Body of pancreas (tissue), 4 donors: ENCODE measurements at regions not wholly inside any gene's neighbourhood (a gene's known extent, or its start where the extent isn't known, plus 50 kb on each side); places are given as distances from the start of the nearest gene placed in this dataset.
"Not testable (repeated sequence)": the region's sequence is repeated elsewhere in the genome, so short reads cannot be mapped to it uniquely, and the experiment has no call there.

Experiments
- ATAC-seq: fragments of 150-250 bp; one replicate; pipeline ENCODE4 v1.9.1; 2016
- DNase-seq, 4 donors: peaks; one replicate each; pipeline ENCODE4 v3.0.0-alpha.2; 2019
- H3K27ac ChIP-seq, 4 donors: fragments of 200-600 bp; sonication (generic); 1 replicate in 3 of 4; 2 replicates in 1 of 4; pipeline versions ENCODE4 v1.5.1 to v1.6.1; 2016 to 2019; ENCODE audit warnings: mild to moderate bottlenecking in 1 of 4, mixed read lengths in 1 of 4, moderate library complexity in 1 of 4
- H3K27me3 ChIP-seq, 2 donors: fragments of 200-600 bp; sonication (generic); one replicate each; pipeline ENCODE4 v1.6.0; 2016; ENCODE audit warnings: mild to moderate bottlenecking in 1 of 2
- H3K36me3 ChIP-seq, 2 donors: fragments of 200-600 bp; sonication (generic); replicated peaks in 1 of 2; 2 replicates each; pipeline ENCODE4 v1.5.1; 2016; ENCODE audit warnings: low read depth in 2 of 2; ENCODE audit not compliant: insufficient read depth in 1 of 2
- H3K4me1 ChIP-seq: fragments of 200-600 bp; sonication (generic); one replicate; pipeline ENCODE4 v1.6.0; 2016
- H3K4me3 ChIP-seq, 2 donors: fragments of 200-600 bp; sonication (generic); 1 replicate in 1 of 2; 2 replicates in 1 of 2; pipeline ENCODE4 v1.5.1; 2016 to 2019
- H3K9me3 ChIP-seq, 3 donors: fragments of 200-600 bp; sonication (generic); 1 replicate in 2 of 3; 2 replicates in 1 of 3; pipeline ENCODE4 v1.5.1; 2016
- POLR2A ChIP-seq, 3 donors: fragments of 450-650 bp; IDR thresholded peaks; one replicate each; pipeline ENCODE4 v1.6.1; 2016; ENCODE audit warnings: antibody characterized with exemption in 3 of 3, mild to moderate bottlenecking in 2 of 3
- WGBS, 2 donors: methylation state at CpG; one replicate each; pipeline ENCODE4 v1.1.5; 2017; 5-methylcytosine and 5-hydroxymethylcytosine counted together
- intact Hi-C: fragments of 100-400 bp; cut with DNase I; formaldehyde crosslinking; loops from one replicate; pipeline ENCODE4 v1.15.1; 2023
- TF ChIP-seq, protein P1 (sequence below), 7 experiments: fragments of 450-650 bp in 4 of 7; fragments of 200-600 bp in 3 of 7; sonication (generic) in 3 of 7; IDR thresholded peaks; one replicate each; pipeline ENCODE4 v1.5.1; 2016 to 2019; ENCODE audit warnings: antibody characterized with exemption in 7 of 7

DNA sequence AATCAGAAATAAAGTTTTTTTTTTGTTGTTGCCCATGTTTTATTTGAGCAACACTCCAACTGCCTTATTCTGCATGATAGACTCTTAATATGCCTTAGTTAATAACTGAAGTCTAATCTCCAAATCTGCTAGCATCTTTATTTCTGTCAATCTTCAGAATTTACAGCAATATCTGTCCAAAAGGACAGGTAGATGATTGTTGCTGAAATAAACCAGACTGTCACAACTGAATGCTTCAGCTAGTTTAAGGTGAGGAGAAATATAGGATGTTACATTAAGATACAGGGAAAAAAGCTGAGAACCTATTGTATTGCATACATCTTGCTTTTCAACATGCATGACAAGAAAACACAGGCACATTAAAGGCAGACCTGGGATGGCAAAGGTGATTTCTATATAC is 204.3 kb downstream of the SLITRK1 start:
- Histone ChIP-seq H3K9me3 (no peaks in the 10 kb centered on the region), H3K4me3 (no peak overlapping the region), H3K4me1 (no peaks in the 10 kb centered on the region), H3K36me3 (no peaks in the 10 kb centered on the region), H3K27ac (no peak overlapping the region), H3K27me3 (no peaks in the 10 kb centered on the region)
- ATAC-seq (no peak), DNase-seq (no peak)
- intact Hi-C loops, result no loop called here
- TF ChIP-seq, protein P1, sequence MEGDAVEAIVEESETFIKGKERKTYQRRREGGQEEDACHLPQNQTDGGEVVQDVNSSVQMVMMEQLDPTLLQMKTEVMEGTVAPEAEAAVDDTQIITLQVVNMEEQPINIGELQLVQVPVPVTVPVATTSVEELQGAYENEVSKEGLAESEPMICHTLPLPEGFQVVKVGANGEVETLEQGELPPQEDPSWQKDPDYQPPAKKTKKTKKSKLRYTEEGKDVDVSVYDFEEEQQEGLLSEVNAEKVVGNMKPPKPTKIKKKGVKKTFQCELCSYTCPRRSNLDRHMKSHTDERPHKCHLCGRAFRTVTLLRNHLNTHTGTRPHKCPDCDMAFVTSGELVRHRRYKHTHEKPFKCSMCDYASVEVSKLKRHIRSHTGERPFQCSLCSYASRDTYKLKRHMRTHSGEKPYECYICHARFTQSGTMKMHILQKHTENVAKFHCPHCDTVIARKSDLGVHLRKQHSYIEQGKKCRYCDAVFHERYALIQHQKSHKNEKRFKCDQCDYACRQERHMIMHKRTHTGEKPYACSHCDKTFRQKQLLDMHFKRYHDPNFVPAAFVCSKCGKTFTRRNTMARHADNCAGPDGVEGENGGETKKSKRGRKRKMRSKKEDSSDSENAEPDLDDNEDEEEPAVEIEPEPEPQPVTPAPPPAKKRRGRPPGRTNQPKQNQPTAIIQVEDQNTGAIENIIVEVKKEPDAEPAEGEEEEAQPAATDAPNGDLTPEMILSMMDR (IDR thresholded peaks at IDR 0.05), result no peak
- no peak for TF ChIP-seq POLR2A (IDR thresholded peaks at IDR 0.05)

DNA sequence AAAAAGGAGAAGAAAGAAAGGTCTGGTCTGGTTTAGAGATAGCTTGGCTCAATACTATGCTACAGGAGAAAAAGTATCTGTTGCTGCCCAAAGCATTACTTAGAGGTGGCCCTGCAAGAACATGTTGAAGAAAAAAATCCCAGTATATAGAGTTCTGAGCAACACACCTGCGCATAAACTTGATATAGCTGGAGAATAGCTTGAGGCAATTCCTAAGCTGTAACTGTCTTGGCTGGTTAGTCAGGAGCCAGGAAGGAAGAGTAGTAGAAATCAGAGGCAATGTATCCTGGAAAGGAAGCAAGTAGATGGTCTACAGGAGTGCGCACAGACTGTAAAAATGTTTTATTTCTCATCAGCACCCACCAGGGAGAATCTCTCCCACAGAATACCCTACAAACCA is 209.7 kb downstream of the SLITRK1 start:
- H3K4me3 ChIP-seq, result no peak overlapping the region
- ATAC-seq (no peak), DNase-seq (no peak)
- H3K27ac ChIP-seq, result no peak overlapping the region
- TF ChIP-seq, protein P1 (IDR thresholded peaks at IDR 0.05), result no peak
- TF ChIP-seq POLR2A (IDR thresholded peaks at IDR 0.05), result no peak
- 94% methylated on average over 2 of the region's 2 CpGs for WGBS, 2 donors
- H3K27me3 ChIP-seq, result no peaks in the 10 kb centered on the region
- H3K9me3 ChIP-seq, result no peaks in the 10 kb centered on the region
- H3K36me3 ChIP-seq, result no peaks in the 10 kb centered on the region
- no peaks in the 10 kb centered on the region for H3K4me1 ChIP-seq
- intact Hi-C loops, result no loop called here

DNA sequence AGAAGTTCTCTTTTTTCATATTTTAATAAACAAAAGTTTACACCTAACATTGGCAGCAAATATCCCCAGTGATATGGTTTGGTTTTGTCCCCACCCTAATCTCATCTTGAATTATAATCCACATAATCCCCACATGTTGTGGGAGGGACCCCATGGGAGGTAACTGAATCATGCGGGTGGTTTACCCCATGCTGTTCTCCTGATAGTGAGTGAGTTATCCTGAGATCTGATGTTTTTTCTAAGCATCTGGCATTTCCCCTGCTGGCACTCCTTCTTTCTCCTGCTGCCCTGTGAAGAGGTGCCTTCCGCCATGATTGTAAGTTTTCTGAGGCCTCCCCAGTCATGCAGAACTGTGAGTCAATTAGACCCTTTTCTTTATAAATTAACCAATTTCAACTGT is 214.7 kb downstream of the SLITRK1 start:
- intact Hi-C loops, result no loop called here
- Histone ChIP-seq H3K27ac (no peak overlapping the region), H3K4me1 (no peaks in the 10 kb centered on the region), H3K36me3 (no peaks in the 10 kb centered on the region), H3K9me3 (no peaks in the 10 kb centered on the region), H3K27me3 (no peaks in the 10 kb centered on the region), H3K4me3 (no peak overlapping the region)
- ATAC-seq (no peak), DNase-seq (no peak)
- TF ChIP-seq, protein P1 (IDR thresholded peaks at IDR 0.05), result no peak
- no peak for TF ChIP-seq POLR2A (IDR thresholded peaks at IDR 0.05)
- WGBS, 2 donors, result 82 to 94% methylated on average over 2 of the region's 2 CpGs

DNA sequence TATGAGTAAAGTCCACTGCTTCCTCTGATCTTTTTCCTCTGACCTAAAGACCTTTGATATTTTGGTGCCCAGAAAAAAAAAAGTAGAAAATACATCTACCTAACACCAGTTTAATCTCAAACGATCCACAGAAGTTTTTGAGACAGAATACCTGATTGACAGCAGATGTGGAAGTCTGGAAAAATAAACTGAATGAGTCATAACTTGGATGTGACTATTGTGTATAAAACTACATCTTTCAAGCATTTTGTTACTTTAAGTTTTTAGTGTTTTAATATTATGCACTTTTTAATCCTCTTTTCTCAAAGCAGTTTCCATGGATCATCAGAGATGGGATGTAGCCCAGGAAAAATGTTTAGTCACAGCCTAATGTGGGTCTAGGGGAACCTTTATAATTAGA is 216.1 kb downstream of the SLITRK1 start:
- H3K4me3 ChIP-seq, result no peak overlapping the region
- H3K9me3 ChIP-seq, result no peaks in the 10 kb centered on the region
- ATAC-seq (no peak), DNase-seq (no peak)
- WGBS, 2 donors, result 29 to 38% methylated on average over 1 of the region's 1 CpG
- no peaks in the 10 kb centered on the region for H3K4me1 ChIP-seq
- H3K36me3 ChIP-seq, result no peaks in the 10 kb centered on the region
- H3K27me3 ChIP-seq, result no peaks in the 10 kb centered on the region
- intact Hi-C loops, result no loop called here
- H3K27ac ChIP-seq, result no peak overlapping the region
- TF ChIP-seq POLR2A (IDR thresholded peaks at IDR 0.05), result no peak
- TF ChIP-seq, protein P1 (IDR thresholded peaks at IDR 0.05), result no peak

DNA sequence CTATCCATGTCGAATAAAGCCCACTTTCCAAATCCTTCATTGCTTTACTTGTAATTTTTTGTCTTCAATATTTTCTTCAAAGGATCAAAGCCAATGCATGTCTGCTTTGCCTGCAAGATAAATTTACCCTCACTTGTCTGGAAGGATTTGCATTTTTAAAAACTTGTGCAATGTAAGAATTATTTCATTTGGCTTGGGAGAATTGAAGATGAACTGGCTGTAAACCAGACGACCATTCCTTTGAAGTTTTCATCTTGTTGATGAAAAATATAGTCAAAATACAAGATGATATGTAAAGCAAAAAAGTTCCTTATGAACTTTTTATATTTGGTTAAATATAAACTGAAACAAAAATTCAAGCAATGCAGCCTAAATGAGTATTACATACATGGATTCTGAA is 225.0 kb downstream of the SLITRK1 start:
- TF ChIP-seq POLR2A (IDR thresholded peaks at IDR 0.05), result no peak
- TF ChIP-seq, protein P1 (IDR thresholded peaks at IDR 0.05), result no peak
- intact Hi-C loops, result no loop called here
- no peaks in the 10 kb centered on the region for H3K27me3 ChIP-seq
- no peaks in the 10 kb centered on the region for H3K4me1 ChIP-seq
- no peaks in the 10 kb centered on the region for H3K36me3 ChIP-seq
- H3K9me3 ChIP-seq, result no peaks in the 10 kb centered on the region
- ATAC-seq, result no peak
- no peak for DNase-seq
- 49 to 56% methylated on average over 2 of the region's 2 CpGs for WGBS, 2 donors
- H3K4me3 ChIP-seq, result no peak overlapping the region
- no peak overlapping the region for H3K27ac ChIP-seq

DNA sequence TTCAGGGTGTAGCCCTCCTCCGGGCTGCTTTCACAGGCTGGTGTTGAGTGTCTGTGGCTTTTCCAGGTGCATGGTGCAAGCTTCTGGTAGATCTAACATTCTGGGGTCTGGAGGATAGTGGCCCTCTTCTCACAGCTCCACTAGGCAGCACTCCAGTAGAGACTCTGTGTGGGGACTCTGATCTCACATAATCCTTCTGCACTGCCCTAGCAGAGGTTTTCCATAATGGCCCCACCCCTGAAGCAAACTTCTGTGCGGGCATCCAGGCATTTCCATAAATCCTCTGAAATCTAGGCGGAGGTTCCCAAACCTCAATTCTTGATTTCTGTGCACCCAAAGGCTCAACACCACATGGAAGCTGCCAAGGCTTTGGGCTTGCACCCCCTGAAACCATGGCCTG is 239.7 kb downstream of the SLITRK1 start:
- DNase-seq, H3K4me1 ChIP-seq, H3K36me3 ChIP-seq, H3K27ac ChIP-seq, H3K27me3 ChIP-seq, ATAC-seq, intact Hi-C loops, H3K4me3 ChIP-seq, H3K9me3 ChIP-seq: not testable (repeated sequence)
- 70 to 94% methylated on average over 2 to 3 of the region's 3 CpGs for WGBS, 2 donors
